HuH-7.5 (cell line): ENCODE measurements at regions not wholly inside any gene's neighbourhood (a gene's known extent, or its start where the extent isn't known, plus 50 kb on each side); places are given as distances from the start of the nearest gene placed in this dataset.

Source experiments
- DNase-seq: peaks from one replicate; pipeline ENCODE4 v3.0.0; 2011; ENCODE audit warnings: low spot score

DNA sequence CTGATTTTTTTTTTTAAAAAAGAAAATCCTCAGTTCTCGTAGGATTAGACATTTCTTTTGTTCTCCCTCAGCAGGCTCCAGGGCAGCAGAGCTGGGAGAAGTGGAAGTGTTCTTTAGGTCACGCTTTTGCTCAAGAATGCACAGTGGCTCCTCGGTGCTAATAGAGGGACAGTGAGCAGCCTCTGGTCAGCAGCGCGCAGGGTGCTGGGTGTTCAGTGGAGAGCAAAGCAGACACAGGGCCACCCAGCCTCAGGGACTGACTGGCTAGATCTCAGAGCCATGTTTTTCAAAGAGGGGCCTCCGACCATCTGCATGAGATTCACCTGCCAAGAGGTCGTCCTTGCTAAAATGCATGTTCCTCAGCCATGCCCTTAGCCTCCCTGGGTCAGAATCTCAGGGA, 218.8 kb downstream of the HAUS1 start:
- DNase-seq = no peak

DNA sequence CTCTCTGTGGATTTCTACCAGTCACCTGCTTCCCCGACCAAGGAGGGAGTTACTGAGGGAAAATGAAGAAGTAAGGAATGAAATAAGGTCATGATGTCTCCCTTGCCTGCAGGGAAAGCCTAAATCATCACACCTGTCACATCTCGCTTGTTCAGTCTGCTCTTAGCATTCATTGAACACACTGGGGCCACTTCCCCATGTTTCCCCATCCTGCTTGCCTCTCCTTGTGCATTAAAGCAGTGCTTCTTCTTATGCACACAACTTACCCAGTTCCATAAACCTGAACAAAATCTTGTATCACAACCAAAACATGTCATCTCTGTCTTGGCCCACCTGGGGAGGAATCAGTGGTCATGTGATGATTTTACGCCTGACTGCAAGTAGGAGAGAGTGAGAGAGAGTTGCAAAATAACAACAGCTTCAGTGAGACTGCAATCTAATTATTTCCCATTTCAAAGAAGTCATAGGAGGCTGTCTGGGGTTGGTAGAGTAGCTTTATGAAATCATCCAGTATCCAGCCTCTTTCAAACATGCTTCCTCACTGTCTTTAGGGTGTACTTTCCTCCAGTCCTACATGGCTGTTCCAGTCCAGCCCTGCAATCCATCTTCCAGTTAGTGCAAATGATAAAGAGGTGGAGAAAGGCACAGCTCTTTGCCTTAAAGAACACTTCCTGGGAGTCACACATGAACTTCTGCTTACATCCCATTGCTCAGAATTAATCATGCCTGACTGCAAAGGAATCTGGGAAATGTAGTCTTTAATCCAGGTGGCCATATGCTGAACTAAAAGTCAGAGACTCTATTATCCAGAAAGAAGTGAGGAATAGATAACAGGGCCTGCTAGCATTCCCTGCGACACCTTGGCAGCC, 220.1 kb downstream of the HAUS1 start:
- no peak for DNase-seq

DNA sequence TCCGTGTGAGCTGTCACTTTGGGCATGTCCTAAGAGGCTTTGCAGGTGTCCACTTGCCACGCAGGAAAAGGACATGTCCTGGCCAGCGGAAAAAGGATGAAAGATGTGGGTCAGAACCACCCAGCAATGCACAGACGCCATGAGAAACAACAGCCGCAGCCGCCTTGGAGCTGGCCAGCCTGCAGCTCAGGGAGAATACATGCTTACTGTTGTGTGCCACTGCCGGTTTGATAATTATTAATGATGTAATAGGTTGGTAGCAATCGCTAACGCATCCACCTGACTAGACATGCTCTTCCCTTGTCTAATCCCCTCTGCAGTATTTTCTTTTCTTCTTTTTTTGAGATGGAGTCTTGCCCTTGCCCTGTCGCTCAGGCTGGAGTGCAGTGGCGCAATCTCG, 221.7 kb downstream of the HAUS1 start:
- no peak for DNase-seq

DNA sequence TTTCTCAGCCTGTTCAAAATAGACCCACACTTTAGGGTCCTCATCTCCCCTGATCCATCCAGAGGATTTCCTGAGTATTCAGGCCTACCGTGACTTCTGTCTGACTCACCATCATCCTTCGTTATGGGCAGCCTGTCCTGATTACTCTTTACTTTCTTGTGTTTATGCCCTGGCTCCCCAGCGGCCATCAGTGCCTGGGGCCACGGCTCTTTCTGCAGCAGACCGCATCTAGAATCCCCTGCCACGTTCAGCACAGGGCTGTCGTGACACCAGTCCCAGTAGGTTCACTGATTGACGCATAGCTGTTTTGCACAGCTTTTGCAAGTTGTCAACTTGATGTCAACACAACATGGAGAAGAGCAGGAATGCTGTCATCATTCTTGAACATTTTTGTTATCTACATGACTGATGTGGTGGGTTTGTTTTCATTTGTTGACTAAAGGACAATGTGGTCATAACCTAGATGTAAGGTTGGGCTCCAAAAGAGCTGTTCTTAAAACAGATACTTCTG, 225.6 kb downstream of the HAUS1 start:
- no peak for DNase-seq

DNA sequence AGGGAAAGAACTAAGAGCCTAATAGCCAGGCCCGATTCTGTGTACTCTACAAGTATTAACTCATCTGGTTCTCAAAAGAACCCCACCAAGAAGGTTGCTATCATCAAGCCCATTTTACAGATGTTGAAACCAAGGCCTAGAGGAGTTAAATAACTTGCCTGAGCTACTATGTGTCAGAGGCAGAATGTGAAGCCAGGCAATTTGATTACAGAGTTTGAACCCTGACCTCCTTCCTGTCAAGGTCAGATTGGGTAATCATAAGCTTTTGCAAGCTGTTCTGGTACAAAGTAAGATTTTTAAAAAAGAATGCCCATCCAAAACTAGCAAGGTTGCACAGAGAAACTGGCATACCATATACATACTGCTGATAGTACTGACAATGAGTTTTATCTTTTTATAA, 227.1 kb downstream of the HAUS1 start:
- DNase-seq = no peak

DNA sequence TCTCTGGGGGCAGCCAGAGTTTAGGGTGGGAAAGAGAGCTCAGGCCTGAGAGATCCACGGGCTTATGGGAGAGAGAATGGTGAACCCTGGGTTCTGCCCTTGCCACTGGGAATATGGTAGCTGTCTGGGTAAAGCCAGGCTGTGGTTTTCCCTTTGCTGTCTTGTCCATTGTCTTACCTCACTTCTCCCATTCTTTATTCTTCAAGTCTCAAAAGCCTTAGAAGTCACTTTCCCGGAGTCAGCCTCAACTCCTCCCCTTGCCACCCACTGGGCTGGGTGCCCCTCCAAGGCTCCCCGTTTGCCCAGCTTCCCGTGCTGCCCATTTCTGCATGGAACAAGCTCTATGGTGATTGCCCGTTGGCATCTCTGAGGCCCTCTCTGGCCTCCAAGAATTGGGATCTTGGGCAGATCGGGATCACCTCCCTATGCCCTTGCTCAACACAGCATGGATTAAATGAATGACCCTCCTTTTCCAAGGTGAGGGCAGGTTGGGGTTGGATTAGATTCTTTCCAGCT, 228.2 kb downstream of the HAUS1 start:
- DNase-seq = no peak

DNA sequence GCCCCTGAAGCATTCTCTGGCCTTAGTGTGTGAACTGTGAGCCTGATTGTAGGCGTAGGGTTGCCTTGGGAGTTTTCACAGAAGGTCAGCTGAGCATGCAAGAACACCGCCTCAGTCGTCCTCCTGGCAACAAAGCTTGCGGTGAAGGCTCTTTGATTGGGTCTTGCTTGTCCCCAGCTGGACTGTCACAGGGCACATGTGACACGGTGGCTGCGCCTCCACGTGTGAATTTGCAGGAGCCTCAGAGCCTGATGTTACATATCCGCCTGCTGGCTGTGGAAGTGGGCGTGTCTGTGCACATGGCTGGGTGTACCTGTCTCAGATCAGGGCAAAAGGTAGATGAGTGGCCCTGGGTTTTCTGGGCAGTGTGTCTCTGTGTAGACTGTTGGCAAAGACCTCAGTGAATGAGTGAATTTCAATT, 228.7 kb downstream of the HAUS1 start:
- DNase-seq = no peak

DNA sequence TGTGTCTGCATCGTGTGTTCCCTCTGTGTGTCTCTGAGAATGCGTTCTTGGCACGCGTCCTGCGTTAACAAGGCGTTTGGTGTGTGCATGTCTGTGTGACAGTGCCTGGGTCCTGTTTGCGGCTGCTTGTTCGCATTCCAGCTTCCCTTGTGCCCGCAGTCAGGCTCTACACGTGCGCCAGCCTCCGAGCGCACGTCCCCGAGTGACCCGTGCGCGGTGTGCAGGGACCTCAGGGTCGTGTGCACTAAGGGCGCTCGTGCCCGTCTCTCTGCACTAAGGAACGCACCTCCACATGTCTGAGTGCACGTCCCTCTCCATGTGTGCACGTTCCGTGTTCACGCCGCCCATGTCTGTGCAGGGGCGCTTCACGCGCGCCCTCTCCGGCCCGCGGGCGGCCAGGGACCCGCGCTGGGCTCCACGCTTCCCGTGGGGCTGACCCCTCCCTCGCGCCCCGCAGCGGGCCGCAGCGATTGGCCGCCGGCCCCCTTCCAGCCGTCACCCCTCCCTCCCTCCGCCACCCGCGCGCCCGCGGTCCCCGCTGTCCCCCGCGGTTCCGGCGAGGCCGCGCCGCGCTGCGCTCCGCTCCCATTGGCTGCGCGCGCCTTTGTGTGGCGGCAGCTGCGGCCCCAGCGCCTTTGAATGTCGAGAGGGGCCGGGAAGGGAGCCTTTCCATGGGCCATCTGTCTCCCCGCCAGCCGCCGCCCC, 229.4 kb downstream of the HAUS1 start:
- DNase-seq = no peak

DNA sequence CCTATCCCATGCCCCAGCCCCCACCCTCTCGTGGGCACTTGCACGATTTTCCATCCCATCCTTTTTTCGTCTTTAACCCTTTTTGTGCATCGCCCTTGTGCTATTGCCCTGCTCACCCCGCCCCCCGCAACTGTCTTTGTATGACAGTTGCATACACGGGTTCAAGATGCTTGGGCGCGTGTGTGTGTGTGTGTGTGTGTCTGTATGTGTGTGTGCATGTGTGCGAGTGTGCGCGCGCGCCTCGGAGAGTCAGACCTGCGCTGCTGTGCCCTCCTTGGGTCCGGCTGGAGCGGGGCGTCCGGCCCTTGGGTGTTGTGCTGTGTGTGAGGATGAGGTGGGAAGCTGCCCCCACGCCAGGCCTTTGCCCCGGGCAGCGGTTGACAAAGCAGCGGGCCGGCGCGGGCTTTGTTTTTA, 230.7 kb downstream of the HAUS1 start:
- no peak for DNase-seq

DNA sequence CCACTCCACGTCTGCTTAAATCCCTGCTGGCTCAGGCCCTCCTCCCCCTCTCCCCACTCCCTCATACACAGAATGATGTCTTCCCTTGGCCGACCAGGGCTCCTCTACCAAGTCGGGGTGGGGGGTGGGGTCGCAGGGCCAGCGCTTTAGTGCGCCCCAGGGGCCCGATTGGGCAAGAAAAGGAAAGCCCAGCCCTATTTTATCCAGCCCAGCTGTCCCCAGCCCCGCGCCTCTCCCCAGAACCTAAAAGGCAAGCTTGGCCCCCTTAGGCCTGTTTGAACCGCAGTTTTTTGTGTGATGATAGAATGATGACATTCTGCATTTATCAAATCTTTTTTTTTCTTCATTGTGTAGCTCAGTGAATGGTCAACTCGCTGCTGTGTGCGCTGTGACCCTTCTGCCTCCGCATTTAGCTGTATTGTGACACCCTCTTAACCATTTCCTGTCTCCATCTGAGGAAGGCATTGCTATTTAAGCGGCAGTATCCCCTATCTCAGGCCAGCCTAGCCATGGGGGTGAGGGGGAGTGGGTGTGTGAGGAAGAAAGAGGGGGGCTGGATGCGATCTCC, 231.4 kb downstream of the HAUS1 start:
- no peak for DNase-seq

DNA sequence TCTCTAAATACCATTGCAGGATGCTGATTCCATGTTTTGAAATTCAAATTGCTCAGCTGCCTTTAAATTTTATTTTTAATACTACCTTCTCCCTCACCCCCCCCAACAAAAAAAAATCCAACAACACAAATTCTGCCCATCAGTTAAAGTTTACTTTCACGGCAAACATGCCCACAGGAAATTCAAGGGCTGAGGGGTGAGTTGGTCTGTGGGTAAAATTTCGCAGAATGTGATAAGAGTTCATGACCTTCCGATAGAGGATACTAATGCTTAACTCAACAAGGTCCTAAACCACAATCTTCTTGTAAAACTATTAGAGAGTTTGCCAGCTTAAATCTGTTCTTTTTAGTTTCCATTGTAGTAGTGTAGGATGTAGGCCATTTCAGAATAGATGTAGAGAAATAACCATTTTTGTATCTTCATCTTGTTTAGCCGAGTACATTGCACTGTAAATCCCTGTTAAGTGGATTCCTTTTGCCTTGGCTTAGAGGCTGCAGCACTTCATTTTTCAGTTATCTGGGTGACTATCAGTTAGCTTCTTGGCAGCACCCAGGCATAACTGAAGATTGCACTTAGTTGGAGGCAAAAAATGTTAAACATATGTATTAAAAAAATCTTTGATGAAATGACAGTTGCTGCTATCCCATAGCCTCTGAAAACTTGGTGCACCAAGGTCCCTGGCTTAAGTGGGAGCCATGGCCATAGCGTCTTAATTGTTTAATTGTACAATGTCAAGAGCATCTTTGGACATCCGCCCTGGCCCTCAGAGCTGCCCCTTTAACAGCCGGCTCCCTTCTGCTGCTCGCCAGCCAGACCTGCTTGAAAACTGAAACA, 232.3 kb downstream of the HAUS1 start:
- no peak for DNase-seq

DNA sequence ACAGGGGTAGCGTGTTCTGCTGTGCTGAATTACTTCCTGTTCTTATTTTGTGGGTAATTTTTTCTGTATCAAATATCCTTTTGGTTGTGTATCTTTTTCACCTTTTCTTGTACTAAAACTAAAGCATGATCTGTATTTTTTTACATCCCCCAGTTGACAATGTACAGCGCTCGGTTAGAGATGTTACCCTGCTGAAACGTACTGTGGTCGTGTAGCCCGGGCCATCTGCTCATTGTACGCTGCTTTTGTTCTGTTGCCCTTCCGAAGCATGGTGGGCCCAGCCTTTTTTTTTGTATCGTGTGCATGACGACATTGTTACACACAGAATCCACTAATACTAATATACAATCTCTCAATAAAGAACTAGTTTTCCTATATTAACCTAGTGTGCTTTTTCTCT, 233.1 kb downstream of the HAUS1 start:
- no peak for DNase-seq

DNA sequence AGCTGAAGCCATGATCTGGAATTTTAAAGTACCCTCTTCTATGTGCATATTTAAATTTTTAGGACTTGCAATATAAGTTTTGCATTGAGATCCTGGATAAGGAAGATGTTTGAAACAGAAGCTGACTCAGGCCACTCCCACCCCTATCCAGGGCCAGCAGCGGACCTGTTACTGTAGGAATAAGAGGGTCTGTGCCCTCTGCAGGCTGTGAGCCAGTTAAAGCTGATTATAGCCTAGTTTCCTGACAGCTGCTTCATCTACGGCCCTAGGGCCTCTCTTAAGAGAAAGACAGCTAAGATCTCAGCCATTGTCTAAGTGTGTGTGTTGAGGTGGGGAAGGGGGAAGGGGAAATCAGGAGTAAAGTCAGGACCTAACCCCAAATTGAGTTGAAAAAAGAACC, 234.0 kb downstream of the HAUS1 start:
- DNase-seq = no peak

DNA sequence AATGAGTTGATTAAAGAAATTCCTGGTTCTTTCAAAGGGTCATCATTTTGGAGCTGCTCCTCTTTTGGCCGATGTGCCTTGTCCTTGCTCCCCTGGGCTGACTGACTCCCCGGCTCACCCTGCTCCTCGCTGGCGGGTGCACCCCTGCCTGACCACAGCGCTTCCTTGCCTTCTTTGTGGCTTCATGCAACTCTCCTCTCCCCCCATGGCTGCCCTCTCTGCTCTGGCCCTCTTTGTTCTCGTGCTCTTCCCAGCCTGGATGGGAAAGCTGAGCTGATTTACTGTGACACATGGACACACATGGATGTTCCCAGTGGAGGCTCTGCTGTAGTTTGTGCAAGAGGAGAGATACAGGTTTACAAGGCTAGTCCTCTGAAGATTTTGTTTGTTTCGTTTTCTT, 234.6 kb downstream of the HAUS1 start:
- no peak for DNase-seq

DNA sequence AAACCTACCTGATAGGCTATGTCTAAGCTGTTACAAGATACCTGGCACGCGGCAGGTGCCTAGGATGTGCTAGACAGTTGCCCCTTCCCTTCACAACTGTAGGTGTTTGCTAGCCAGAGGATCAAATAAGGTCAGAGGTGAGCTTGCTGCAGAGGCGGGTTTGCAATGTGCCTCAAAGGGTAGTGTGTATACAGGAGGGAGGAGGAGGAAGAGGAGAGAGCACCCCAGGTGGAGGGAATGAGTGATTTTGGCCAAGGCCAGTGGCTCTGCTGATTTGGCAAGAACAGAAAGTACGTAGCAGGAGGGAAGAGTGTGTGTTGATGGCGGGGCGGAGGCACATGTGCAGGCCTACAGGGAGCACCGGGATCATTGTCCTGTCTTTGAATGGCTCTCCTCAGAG, 236.5 kb downstream of the HAUS1 start:
- no peak for DNase-seq

DNA sequence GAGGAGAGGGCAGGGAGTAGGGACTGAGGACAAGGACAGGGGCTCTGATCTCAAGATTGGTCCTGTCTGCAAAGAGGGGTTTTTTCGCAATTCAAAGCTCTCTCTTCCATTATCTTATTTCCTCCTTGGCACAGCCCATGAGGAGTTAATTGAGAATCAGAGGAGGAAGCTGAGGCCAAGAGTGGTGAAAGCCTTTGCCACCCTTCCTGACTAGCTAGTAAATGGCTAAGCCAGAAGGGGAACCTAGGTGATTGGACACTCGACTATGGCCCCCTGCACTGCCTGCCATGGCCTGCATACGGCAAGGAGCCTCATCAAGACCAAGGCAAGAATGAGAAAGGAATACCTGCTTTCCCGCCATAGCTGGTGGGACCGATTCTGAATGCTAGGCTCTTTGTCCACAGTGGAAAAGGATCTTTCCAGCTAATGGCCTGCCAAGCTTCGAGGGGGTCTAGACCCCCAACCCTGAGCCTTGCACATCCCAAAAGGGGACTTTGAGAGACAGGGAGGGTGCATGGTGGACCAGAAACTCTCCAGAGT, 237.9 kb downstream of the HAUS1 start:
- no peak for DNase-seq

DNA sequence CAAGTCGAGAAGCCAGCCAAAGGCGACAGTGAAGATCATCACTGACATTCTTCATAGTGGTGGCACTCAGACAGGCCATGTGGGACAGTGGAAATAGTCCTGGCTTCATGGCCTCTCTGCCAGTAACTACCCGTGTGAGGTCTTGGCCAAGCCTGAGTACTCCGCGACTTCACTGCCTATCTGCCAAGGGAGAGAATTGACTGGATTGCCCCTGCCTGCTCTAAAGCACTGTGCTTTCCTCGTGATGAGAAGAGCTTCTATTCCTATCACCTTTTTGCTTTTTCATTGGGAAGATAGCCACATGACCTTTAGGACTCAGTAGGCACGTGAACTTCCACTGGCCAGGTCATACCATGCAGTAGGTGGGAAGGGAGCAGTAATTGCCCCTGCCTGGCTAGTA, 239.3 kb downstream of the HAUS1 start:
- DNase-seq = no peak

DNA sequence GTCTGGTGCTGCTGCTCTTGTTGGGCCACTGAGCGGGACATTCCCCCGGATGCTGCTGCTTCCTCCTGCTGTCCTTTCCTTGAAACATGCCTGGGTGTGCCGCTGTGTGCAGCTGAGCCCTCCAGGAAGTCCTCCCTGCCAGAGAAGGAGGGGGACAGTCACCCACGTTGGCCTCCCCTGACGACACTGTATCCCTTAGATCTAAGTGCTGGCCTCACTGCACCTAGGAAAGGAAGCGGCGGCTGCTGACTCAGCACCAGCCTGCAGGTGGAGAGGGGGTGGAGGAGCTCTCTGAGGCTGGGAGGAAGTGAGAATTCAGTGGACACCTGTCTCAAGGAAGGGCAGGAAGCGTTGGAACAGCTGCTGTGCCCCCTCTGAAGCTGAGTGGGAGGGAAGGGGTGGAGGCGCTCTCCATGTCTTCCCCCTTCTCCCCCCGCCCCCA, 239.8 kb downstream of the HAUS1 start:
- no peak for DNase-seq

DNA sequence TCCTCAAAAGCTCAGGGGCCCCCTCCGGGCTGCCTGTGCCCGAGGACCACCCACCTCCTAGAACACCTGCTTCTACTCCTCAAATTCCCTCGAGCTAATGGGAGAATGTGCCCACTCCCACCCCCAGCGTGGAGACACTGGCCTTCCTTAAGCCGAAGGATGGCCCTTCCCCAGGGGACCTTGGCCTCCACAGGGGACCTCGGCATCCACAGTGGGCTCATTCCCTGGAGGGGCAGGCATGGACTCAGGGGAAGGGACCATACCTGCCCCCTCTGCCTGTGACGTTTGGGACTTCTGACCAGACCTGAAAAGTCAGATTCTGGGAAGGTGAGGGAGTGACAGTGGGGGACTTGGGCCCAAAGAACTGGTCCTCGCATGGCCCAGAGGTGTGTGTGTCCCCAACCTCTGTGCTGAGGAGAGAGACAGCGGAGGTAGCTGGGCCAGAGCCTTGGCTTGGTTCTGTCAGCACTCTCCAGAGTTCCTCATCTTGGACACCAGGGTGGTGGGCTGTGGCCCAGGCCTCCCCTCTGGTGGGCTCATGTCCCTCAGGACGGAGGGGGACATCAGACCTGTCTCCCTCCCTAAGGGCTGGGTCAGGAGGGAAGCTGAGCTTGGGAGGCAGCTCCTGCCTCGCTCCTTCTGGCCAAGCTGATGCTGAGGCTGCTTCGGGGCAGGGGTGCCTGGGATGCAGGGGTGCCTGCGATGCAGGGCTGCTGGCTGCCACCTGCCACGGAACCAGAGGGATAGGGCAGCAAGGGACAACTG, 240.4 kb downstream of the HAUS1 start:
- DNase-seq = no peak

DNA sequence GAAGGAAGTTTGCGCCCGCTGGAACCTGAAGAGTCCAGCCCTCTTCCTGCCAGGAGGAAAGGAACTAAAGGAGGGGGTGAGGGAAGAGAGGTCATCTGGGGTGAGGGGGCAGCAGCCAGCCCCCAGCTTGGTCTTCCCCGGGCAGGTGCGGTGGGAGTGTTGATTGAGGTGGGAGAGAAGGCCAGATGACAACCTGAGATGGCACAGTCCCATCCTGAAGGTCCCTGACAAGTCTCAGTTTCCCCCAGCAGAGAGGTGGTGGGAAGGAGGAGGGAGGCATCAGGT, 240.9 kb downstream of the HAUS1 start:
- DNase-seq = no peak

DNA sequence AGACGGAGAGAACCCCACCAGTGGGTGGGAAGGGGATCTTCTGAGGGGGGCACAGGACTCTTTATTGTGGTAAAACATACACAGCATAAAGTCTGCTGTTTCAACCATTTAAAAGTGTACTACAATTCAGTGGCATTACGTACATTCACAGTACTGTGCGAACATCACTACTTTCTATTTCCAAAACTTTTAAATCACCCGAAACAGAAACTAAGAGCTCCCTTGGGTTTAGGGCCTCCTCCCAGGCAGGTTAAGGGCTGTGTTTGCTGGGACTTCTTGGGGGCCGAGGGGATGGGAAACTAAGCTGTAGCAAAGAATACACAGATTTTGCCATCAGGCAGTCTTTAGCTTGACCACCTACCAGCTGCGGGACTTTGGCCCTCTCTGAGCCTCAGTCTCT, 242.0 kb downstream of the HAUS1 start:
- no peak for DNase-seq
